HUES6 (cell line): ENCODE measurements at regions not wholly inside any gene's neighbourhood (a gene's known extent, or its start where the extent isn't known, plus 50 kb on each side); places are given as distances from the start of the nearest gene placed in this dataset.
"Not testable (repeated sequence)": the region's sequence is repeated elsewhere in the genome, so short reads cannot be mapped to it uniquely, and the experiment has no call there.

Experiments used
- H3K27ac ChIP-seq: 2 replicates; pipeline ENCODE4 v1.7.0; 2013; ENCODE audit warnings: low read depth, mild to moderate bottlenecking, low read length, inconsistent platforms
- H3K27me3 ChIP-seq: 2 replicates; pipeline ENCODE4 v1.6.1; 2013; ENCODE audit warnings: low read length; ENCODE audit not compliant: control insufficient read depth, insufficient read depth
- H3K36me3 ChIP-seq: 2 replicates; pipeline ENCODE4 v1.6.1; 2013; ENCODE audit warnings: low read length; ENCODE audit not compliant: control insufficient read depth, insufficient read depth
- H3K4me1 ChIP-seq: 2 replicates; pipeline ENCODE4 v1.6.1; 2013; ENCODE audit warnings: low read length; ENCODE audit not compliant: control insufficient read depth, insufficient read depth
- H3K4me3 ChIP-seq: 2 replicates; pipeline ENCODE4 v1.5.1; 2013; ENCODE audit warnings: low read depth, low read length
- H3K9ac ChIP-seq: one replicate; pipeline ENCODE4 v1.6.1; 2013; ENCODE audit warnings: mild to moderate bottlenecking, low read length
- H3K9me3 ChIP-seq: 2 replicates; pipeline ENCODE4 v1.6.1; 2013; ENCODE audit warnings: low read depth, low read length; ENCODE audit not compliant: control insufficient read depth, insufficient read depth

DNA sequence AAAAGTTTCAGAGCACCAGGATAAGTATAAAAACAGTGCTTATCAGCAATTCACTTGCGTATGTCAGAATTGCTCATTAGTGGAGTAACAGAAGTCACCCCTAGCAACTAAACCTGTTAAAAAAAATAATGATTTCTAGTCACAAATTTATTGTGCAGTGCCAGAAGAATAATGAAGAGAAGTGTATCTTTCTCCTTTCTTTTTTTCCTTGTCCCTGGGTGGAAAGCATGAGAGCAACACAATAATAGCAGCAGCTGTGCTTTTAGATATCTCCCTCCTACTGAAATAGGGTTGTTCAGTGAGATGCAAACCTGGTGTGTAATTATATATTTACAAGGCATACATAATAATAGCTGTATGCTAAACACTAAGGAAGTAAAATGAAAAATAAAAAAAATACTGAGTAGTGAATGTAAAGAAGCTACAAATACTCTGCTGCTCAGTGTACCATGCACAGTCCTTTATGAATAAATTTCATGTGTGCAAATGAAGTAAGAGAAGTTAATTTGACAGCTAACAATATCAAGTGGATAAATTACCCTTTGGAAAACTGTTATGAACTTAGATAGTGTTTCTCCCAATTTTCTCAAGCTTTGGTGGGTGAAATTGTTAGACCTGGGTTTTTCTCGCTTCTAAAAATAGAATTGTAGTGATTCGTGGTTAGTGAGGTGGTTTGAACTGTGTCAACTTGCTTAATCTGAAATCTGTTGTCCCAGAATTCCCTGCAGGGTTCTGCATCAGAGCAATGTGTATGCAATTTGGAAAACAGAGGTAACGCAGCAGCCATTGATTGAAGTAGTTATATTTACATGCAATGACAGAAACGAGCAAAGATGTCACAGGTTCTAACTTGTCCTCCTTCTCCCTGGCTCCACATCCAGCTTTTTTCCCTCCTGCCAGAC lies 125.7 kb upstream of the NDST3 start:
- no peaks in the 10 kb centered on the region for H3K9me3 ChIP-seq
- H3K4me3 ChIP-seq = no peak overlapping the region
- H3K27me3 ChIP-seq = no peaks in the 10 kb centered on the region
- no peak overlapping the region for H3K27ac ChIP-seq
- no peak overlapping the region for H3K9ac ChIP-seq
- no peaks in the 10 kb centered on the region for H3K36me3 ChIP-seq
- no peaks in the 10 kb centered on the region for H3K4me1 ChIP-seq

GRCh38 chr4:117916728-117917127 lies 117.6 kb upstream of the NDST3 start:
- no peak overlapping the region for H3K9ac ChIP-seq
- H3K9me3 ChIP-seq = peaks cover 8% of the 10 kb centered on the region; the same call in 1 of the 2 replicates
- H3K27me3 ChIP-seq = no peaks in the 10 kb centered on the region
- no peaks in the 10 kb centered on the region for H3K36me3 ChIP-seq
- no peak overlapping the region for H3K27ac ChIP-seq
- H3K4me1 ChIP-seq = no peaks in the 10 kb centered on the region
- H3K4me3 ChIP-seq = no peak overlapping the region

GRCh38 chr4:117922311-117922710 lies 112.0 kb upstream of the NDST3 start:
- H3K36me3 ChIP-seq, H3K4me3 ChIP-seq, H3K9ac ChIP-seq: not testable (repeated sequence)

GRCh38 chr4:117927823-117928222 lies 106.5 kb upstream of the NDST3 start:
- not testable (repeated sequence) for H3K27ac ChIP-seq, H3K4me1 ChIP-seq, H3K9me3 ChIP-seq, H3K27me3 ChIP-seq, H3K9ac ChIP-seq, H3K36me3 ChIP-seq, H3K4me3 ChIP-seq

More at GRCh38 chr4:117922311-117922710, 112.0 kb upstream of the NDST3 start:
- not testable (repeated sequence) for H3K4me1 ChIP-seq, H3K27me3 ChIP-seq, H3K27ac ChIP-seq, H3K9me3 ChIP-seq

GRCh38 chr4:117941611-117942010 lies 92.7 kb upstream of the NDST3 start:
- no peak overlapping the region for H3K27ac ChIP-seq
- H3K9me3 ChIP-seq = no peaks in the 10 kb centered on the region
- no peak overlapping the region for H3K9ac ChIP-seq
- H3K27me3 ChIP-seq = no peaks in the 10 kb centered on the region
- H3K4me3 ChIP-seq = no peak overlapping the region
- H3K36me3 ChIP-seq = no peaks in the 10 kb centered on the region
- peaks cover 9% of the 10 kb centered on the region; the same call in 1 of the 2 replicates for H3K4me1 ChIP-seq

DNA sequence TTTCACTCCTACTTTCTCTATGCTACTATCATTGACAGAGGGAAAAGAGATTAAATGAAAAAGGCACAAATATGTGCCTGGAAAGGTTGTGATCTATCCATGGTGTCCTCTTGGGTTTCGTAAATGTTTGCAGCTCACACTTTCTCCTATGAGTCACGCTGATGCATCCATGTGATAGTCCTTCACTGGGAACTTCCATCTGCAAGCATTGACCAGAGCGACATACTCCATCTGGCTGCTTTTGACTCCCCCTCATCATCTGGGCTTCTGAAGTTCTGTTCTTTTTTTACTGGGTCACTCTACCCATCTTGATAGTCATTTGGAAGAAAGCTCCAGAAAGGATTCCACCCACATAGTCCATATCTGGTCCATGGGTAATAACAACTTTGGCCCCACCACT lies 84.7 kb upstream of the NDST3 start:
- H3K9ac ChIP-seq = no peak overlapping the region

DNA sequence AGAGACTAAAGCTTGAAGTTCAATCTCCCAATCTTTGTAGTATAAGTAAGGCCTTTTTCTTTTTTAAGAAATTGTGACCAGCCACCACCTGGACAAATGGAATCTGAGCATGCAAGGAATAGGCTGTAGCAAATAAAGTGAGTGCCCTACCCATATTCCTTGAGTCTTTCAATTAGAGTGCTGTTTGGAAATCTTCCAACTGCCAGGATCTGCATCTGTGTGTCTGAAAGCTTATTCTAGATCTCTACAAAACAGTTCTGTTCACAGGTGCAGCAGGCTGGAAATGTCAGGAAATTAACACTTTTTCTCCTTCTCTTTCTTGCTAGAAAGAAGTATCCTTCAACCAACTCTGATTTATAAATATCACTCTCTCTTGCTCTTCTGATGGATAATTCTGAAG lies 76.7 kb upstream of the NDST3 start:
- no peaks in the 10 kb centered on the region for H3K36me3 ChIP-seq
- H3K9me3 ChIP-seq = no peaks in the 10 kb centered on the region
- no peaks in the 10 kb centered on the region for H3K4me1 ChIP-seq
- H3K27ac ChIP-seq = no peak overlapping the region
- H3K9ac ChIP-seq = no peak overlapping the region
- H3K27me3 ChIP-seq = no peaks in the 10 kb centered on the region
- H3K4me3 ChIP-seq = no peak overlapping the region

More for the DNA sequence above, 84.7 kb upstream of the NDST3 start:
- no peaks in the 10 kb centered on the region for H3K4me1 ChIP-seq
- H3K27me3 ChIP-seq = no peaks in the 10 kb centered on the region
- H3K9me3 ChIP-seq = no peaks in the 10 kb centered on the region
- no peak overlapping the region for H3K27ac ChIP-seq
- no peaks in the 10 kb centered on the region for H3K36me3 ChIP-seq
- no peak overlapping the region for H3K4me3 ChIP-seq

- no peaks in the 10 kb centered on the region for H3K9me3 ChIP-seq
- no peaks in the 10 kb centered on the region for H3K27me3 ChIP-seq
- no peak overlapping the region for H3K9ac ChIP-seq
- no peak overlapping the region for H3K4me3 ChIP-seq
- no peak overlapping the region for H3K27ac ChIP-seq
- no peaks in the 10 kb centered on the region for H3K36me3 ChIP-seq
- H3K4me1 ChIP-seq = no peaks in the 10 kb centered on the region
Observed at GRCh38 chr4:117965622-117966021, 68.7 kb upstream of the NDST3 start.

DNA sequence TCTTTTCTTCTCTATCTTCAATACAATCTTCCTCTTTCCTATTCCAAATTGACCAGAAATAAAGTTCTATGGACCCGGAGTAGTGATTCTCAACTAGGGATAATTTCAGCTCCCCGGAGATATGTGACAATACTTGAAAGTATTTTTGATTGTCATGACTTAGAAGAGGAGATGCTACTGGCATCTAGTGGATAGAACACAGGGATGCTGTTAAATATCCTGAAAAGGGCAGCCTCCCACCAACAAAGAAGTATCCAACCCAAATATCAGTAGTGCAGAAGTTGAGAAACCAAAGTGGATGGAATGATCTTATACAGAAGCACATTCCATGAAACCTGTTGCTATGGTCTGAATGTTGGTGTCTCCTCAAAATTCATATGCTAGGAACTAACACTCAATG lies 65.7 kb upstream of the NDST3 start:
- Histone ChIP-seq H3K4me3 (no peak overlapping the region), H3K4me1 (no peaks in the 10 kb centered on the region), H3K9me3 (no peaks in the 10 kb centered on the region), H3K27ac (no peak overlapping the region), H3K36me3 (no peaks in the 10 kb centered on the region), H3K27me3 (no peaks in the 10 kb centered on the region), H3K9ac (no peak overlapping the region)

- H3K9ac ChIP-seq = no peak overlapping the region
- H3K36me3 ChIP-seq = no peaks in the 10 kb centered on the region
- no peaks in the 10 kb centered on the region for H3K4me1 ChIP-seq
- no peak overlapping the region for H3K4me3 ChIP-seq
- H3K9me3 ChIP-seq = no peaks in the 10 kb centered on the region
- H3K27ac ChIP-seq = no peak overlapping the region
- no peaks in the 10 kb centered on the region for H3K27me3 ChIP-seq
Observed at GRCh38 chr4:117971403-117971802, 62.9 kb upstream of the NDST3 start.

- Histone ChIP-seq H3K27me3 (no peaks in the 10 kb centered on the region), H3K9ac (no peak overlapping the region), H3K27ac (no peak overlapping the region), H3K4me1 (no peaks in the 10 kb centered on the region), H3K9me3 (no peaks in the 10 kb centered on the region), H3K36me3 (no peaks in the 10 kb centered on the region), H3K4me3 (no peak overlapping the region)
Observed at GRCh38 chr4:117983541-117984365, 50.5 kb upstream of the NDST3 start.
